K562 (cell line): ENCODE measurements at regions not wholly inside any gene's neighbourhood (a gene's known extent, or its start where the extent isn't known, plus 50 kb on each side); places are given as distances from the start of the nearest gene placed in this dataset.

Source experiments
- CTCF ChIP-seq, 3 experiments: IDR thresholded peaks in 2 of 3; conservative IDR thresholded peaks in 1 of 3; 2 replicates each; pipeline ENCODE4 v1.5.1; 2011 to 2012; ENCODE audit warnings: low read length in 3 of 3, mild to moderate bottlenecking in 3 of 3, control low read depth in 2 of 3, improper control_type of control experiment in 1 of 3, inconsistent platforms in 1 of 3, low read depth in 1 of 3, mixed read lengths in 1 of 3, moderate library complexity in 1 of 3; ENCODE audit not compliant: insufficient read depth in 2 of 3
- ESRRA ChIP-seq: fragments of 450-650 bp; IDR thresholded peaks from 2 replicates; pipeline ENCODE4 v1.6.1; 2014; ENCODE audit warnings: low read depth, mild to moderate bottlenecking, moderate library complexity, borderline replicate concordance
- HLTF ChIP-seq: fragments of 450-650 bp; IDR thresholded peaks from 2 replicates; pipeline ENCODE4 v1.6.1; 2016
- SIRT6 ChIP-seq: IDR thresholded peaks from one replicate; pipeline ENCODE4 v1.6.1; 2012; ENCODE audit warnings: low read depth, mild to moderate bottlenecking, control low read depth, inconsistent platforms, low read length, moderate library complexity
- ZNF583 ChIP-seq: fragments of 250-450 bp; sonication (Bioruptor Pico); IDR thresholded peaks from 2 replicates; pipeline ENCODE4 v1.4.0; 2020
- TF ChIP-seq, protein P1 (sequence below): fragments of 250-450 bp; sonication (Bioruptor Pico); IDR thresholded peaks from 2 replicates; pipeline ENCODE4 v1.5.0; 2020; ENCODE audit warnings: mild to moderate bottlenecking, borderline replicate concordance

- no peak for TF ChIP-seq CTCF (IDR thresholded peaks at IDR 0.05 in 2 of 3, conservative IDR thresholded peaks at IDR 0.05 in 1 of 3; ENCODE audit: insufficient read depth in 2 of 3, low read depth in 1 of 3, low read length in 3 of 3)
- TF ChIP-seq ESRRA = no peak
- TF ChIP-seq SIRT6 = no peak
- TF ChIP-seq ZNF583 (CRISPR knock-in tag) = no peak
- TF ChIP-seq HLTF = no peak
- TF ChIP-seq, protein P1, sequence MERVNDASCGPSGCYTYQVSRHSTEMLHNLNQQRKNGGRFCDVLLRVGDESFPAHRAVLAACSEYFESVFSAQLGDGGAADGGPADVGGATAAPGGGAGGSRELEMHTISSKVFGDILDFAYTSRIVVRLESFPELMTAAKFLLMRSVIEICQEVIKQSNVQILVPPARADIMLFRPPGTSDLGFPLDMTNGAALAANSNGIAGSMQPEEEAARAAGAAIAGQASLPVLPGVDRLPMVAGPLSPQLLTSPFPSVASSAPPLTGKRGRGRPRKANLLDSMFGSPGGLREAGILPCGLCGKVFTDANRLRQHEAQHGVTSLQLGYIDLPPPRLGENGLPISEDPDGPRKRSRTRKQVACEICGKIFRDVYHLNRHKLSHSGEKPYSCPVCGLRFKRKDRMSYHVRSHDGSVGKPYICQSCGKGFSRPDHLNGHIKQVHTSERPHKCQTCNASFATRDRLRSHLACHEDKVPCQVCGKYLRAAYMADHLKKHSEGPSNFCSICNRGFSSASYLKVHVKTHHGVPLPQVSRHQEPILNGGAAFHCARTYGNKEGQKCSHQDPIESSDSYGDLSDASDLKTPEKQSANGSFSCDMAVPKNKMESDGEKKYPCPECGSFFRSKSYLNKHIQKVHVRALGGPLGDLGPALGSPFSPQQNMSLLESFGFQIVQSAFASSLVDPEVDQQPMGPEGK (CRISPR knock-in tag) = no peak
Measured at GRCh38 chr4:30901461-30902451, 181.6 kb downstream of the PCDH7 start.
